Large intestine (tissue), 3 donors: ENCODE measurements at regions not wholly inside any gene's neighbourhood (a gene's known extent, or its start where the extent isn't known, plus 50 kb on each side); places are given as distances from the start of the nearest gene placed in this dataset.

ENCODE experiments used
- DNase-seq, 2 donors: peaks; one replicate each; pipeline versions ENCODE4 v3.0.0 to v3.0.0-alpha.2; 2013
- H3K27ac ChIP-seq: one replicate; pipeline ENCODE4 v1.5.1; 2013; ENCODE audit warnings: low read length
- H3K27me3 ChIP-seq: 2 replicates; pipeline ENCODE4 v1.6.1; 2013; ENCODE audit warnings: low read length; ENCODE audit not compliant: control insufficient read depth, insufficient read depth
- H3K36me3 ChIP-seq: 2 replicates; pipeline ENCODE4 v1.6.1; 2013; ENCODE audit warnings: low read length; ENCODE audit not compliant: control insufficient read depth, insufficient read depth
- H3K4me1 ChIP-seq: one replicate; pipeline ENCODE4 v1.6.1; 2013; ENCODE audit warnings: low read length; ENCODE audit not compliant: control insufficient read depth, insufficient read depth
- H3K4me3 ChIP-seq: one replicate; pipeline ENCODE4 v1.5.1; 2013; ENCODE audit warnings: low read length
- H3K9me3 ChIP-seq: one replicate; pipeline ENCODE4 v1.6.1; 2013; ENCODE audit warnings: mild to moderate bottlenecking, low read depth, low read length, moderate library complexity; ENCODE audit not compliant: control insufficient read depth
- WGBS: methylation state at CpG from one replicate; pipeline ENCODE4 v1.1.5; 2013; ENCODE audit warnings: low lambda C conversion rate; ENCODE audit not compliant: insufficient coverage; 5-methylcytosine and 5-hydroxymethylcytosine counted together

DNA sequence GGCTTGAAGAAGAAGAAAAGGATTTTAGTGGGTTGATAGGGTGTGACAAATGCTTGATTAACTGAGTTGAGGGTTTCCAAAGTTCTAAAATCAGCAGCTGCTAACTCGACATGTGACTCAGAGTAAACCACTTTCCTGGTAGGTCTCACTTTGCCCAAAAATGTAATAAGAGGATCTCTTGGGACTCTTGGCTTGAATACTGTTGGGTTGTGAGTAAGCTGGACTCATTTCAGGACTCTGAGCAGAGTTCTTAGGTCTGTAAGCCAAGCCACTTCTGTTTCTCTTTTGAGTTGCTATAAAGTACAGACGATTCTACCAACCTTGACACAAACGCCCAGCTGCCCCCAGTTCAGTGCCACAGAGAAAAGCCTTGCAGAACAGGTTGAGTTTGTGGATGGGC lies 241.1 kb downstream of the ZNF621 start:
- DNase-seq, result no peak
- no peaks in the 10 kb centered on the region for H3K4me1 ChIP-seq
- no peak overlapping the region for H3K27ac ChIP-seq
- peaks cover 3% of the 10 kb centered on the region for H3K9me3 ChIP-seq
- no peaks in the 10 kb centered on the region for H3K27me3 ChIP-seq
- no peak overlapping the region for H3K4me3 ChIP-seq
- H3K36me3 ChIP-seq, result no peaks in the 10 kb centered on the region
- no CpG with 5 or more reads among the region's 3 CpGs for WGBS

DNA sequence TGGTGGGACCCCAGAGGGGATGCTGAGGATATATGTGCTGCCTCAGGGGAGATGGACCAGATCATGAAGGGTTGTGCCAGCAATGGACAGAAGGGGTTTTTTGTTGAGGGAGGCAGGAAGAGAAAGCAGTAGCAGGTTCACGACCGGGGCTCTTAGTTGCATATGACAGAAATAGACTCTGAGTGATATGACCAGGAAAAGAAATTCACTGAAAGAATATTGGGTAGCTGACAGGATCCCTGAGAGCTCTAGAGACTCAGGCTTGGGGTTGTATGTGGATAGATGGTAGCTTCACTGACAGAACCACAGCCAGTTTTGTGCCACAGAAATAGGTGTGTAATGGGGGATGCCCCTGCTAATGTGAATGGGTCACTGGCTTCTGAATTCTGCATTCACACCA lies 241.6 kb downstream of the ZNF621 start:
- H3K4me1 ChIP-seq, result no peaks in the 10 kb centered on the region
- no peaks in the 10 kb centered on the region for H3K36me3 ChIP-seq
- no peak for DNase-seq
- no peaks in the 10 kb centered on the region for H3K27me3 ChIP-seq
- H3K4me3 ChIP-seq, result no peak overlapping the region
- 80% methylated on average over 2 of the region's 2 CpGs for WGBS
- peaks cover 3% of the 10 kb centered on the region for H3K9me3 ChIP-seq
- H3K27ac ChIP-seq, result no peak overlapping the region

DNA sequence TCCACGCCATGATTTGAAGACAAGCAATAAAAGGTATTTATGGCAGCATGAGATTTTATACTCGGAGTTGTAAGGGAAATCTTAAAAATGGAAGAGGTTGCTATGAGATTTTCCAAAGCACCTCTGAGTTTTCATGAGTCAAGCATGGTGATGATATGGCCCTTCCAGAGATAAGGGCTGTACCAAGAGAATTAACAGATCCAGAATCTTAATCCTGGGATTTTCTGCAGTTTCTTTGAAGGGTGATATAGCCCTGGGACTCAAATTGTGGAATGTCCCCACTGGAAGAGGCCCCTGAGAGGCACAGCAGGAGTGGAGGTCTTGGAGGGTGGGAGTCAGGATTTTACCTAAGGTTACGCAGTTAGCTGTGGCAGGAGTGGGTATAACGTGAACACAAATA lies 243.3 kb downstream of the ZNF621 start:
- H3K36me3 ChIP-seq, result no peaks in the 10 kb centered on the region
- peak overlapping the region; percentile 1 for H3K27ac ChIP-seq
- DNase-seq, result no peak
- H3K9me3 ChIP-seq, result no peaks in the 10 kb centered on the region
- no peaks in the 10 kb centered on the region for H3K27me3 ChIP-seq
- no peaks in the 10 kb centered on the region for H3K4me1 ChIP-seq
- 100% methylated on average over 1 of the region's 4 CpGs for WGBS
- no peak overlapping the region for H3K4me3 ChIP-seq

DNA sequence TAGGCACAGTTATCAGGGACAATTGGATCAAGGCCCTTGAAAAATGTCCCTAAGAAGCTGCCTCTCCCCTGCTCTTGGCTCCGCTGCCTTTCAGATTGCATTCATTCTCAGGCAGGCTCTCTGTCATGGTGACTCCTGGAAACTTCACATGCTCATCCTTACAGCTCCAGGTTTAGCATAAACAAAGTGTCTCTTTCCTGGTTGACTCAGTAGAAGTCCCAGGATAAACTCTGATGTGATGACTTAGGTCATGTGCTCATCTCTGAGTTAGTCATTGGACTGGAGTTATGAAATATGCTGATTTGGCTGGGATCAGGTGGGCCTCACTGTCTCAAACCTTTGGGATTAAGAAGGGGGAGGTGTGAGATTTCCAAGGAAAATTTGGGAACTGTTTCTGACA lies 243.8 kb downstream of the ZNF621 start:
- Histone ChIP-seq H3K4me1 (no peaks in the 10 kb centered on the region), H3K36me3 (no peaks in the 10 kb centered on the region), H3K4me3 (no peak overlapping the region), H3K27ac (peak overlapping the region; percentile 1), H3K9me3 (no peaks in the 10 kb centered on the region), H3K27me3 (no peaks in the 10 kb centered on the region)
- peak; percentile 44 to 65 for DNase-seq
- WGBS, result no CpG with 5 or more reads among the region's 1 CpG

DNA sequence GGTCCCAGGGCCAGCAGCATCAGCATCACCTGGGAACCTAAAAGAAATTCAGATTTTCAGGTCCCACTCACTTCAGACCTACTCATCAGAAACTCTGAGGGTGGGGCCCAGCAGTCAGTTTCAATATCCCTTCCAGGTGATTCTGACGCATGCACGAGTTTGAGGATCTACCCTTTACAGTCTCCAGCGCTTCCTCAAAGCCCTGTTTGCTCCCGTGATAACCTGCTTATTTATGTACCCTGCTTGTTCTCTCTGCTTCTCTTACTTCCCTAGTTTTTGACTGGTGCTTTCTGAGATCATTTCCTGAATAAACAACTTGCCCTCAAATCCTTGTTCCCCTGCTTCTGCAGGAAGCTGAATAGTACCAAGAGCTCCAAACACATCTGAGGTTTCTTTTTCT lies 245.3 kb downstream of the ZNF621 start:
- DNase-seq, result no peak
- H3K4me1 ChIP-seq, result no peaks in the 10 kb centered on the region
- H3K27me3 ChIP-seq, result no peaks in the 10 kb centered on the region
- H3K9me3 ChIP-seq, result no peaks in the 10 kb centered on the region
- H3K36me3 ChIP-seq, result no peaks in the 10 kb centered on the region
- no peak overlapping the region for H3K4me3 ChIP-seq
- H3K27ac ChIP-seq, result no peak overlapping the region
- WGBS, result 88% methylated on average over 3 of the region's 4 CpGs

DNA sequence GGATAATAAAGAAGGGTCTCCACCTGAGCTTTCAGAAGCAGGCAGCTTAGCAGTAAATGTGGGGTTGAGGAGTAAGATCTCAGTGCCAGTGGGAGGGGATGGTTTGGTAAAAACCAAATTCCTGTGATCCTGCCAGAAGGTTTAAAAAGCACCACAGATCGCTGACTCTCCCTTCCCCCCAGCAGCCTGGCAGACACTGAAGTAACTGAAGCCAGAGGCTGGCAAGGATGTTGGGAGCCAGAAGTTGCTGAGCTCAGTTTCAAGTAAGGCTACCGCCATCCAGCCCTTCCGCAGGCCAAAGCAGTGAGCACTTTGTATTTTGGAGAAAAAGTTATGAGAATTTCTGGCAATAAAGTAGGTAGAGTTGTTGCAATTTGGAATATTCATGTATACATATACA lies 246.4 kb downstream of the ZNF621 start:
- Histone ChIP-seq H3K36me3 (no peaks in the 10 kb centered on the region), H3K27ac (no peak overlapping the region), H3K4me3 (no peak overlapping the region), H3K9me3 (no peaks in the 10 kb centered on the region), H3K27me3 (no peaks in the 10 kb centered on the region), H3K4me1 (no peaks in the 10 kb centered on the region)
- DNase-seq, result no peak
- WGBS, result no CpG with 5 or more reads among the region's 3 CpGs

DNA sequence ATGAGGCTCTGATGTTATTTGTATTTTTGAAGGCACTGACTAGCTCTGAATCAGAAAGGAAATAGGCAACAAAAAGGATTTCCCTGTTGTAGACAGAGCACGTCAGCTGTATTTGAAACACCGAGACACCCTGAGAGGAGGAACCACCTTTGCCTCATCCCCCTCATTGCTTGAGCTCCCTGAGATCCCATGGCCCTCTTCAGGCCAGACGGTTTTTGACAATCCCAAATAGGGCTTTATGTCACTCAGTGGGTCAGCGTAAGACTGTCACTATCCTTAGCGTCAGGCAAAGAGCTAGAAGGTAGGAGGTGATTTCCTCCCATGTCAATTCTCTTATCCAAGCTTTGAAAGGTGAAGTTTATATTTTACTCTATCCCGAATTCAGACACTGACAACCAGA lies 254.3 kb downstream of the ZNF621 start:
- no peaks in the 10 kb centered on the region for H3K9me3 ChIP-seq
- 90% methylated on average over 2 of the region's 6 CpGs for WGBS
- no peaks in the 10 kb centered on the region for H3K36me3 ChIP-seq
- no peak overlapping the region for H3K27ac ChIP-seq
- no peak for DNase-seq
- peaks cover 4% of the 10 kb centered on the region for H3K4me1 ChIP-seq
- no peak overlapping the region for H3K4me3 ChIP-seq
- H3K27me3 ChIP-seq, result no peaks in the 10 kb centered on the region

DNA sequence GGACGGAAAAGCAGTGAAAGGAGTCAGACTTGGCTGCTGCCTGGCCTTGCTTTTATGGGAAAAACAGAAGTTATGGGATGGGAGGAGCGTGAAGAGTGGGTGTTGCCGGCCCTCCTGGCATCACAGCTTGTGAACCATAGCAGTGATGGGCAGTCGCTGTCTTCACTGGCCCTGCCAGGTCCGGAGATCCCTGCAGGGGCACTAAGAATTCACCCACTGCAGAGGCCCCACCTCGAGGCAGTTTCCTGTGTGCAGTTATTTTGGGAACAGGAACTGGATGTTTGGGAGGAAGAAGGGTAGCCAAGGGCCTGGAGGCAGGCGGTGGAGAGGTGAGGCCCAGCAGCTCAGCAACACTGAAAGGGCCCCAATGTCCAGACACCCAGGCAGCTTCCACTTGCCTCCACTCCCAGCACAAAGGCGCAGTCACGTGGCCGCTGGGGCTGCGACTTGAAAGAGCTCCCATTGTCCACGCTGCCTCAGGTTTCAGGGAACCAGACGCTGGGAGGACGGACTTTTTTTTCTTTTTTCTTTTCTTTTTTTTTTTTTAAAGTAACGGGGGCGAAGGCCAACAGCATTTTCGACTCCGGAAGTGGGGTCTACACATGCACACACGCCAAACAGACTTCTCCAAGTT lies 255.6 kb downstream of the ZNF621 start:
- H3K4me1 ChIP-seq, result peaks cover 4% of the 10 kb centered on the region
- H3K9me3 ChIP-seq, result no peaks in the 10 kb centered on the region
- peak in 1 of 2 donors; percentile 33 for DNase-seq
- 26% methylated on average over 7 of the region's 19 CpGs for WGBS
- H3K36me3 ChIP-seq, result no peaks in the 10 kb centered on the region
- H3K4me3 ChIP-seq, result no peak overlapping the region
- peak overlapping the region; percentile 11 for H3K27ac ChIP-seq
- H3K27me3 ChIP-seq, result no peaks in the 10 kb centered on the region

DNA sequence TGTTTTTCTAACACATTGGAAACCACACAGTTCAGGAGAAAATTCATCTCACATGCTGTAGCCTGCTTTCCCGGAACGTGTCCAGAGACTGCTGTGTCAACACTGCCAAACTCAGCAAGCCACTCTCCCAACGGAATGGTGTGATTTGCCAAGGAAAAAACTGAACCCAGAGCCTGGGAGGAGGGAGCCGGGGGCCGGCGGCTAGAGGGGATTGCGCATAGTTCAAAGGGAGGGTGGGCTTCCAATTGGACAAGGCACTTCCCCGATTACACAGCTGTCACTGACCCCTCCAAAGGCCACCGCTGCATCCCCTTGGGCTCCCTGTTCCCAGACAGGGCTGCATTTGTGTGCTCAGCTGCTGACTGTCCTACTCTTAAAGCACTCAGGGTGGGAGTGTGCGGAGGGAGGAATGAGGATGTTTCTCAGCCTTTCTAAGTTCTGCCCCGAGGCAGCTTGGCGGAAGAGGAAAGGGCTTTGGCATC lies 256.2 kb downstream of the ZNF621 start:
- peak overlapping the region; percentile 11 for H3K27ac ChIP-seq
- WGBS, result no CpG with 5 or more reads among the region's 12 CpGs
- H3K4me1 ChIP-seq, result peaks cover 4% of the 10 kb centered on the region
- no peaks in the 10 kb centered on the region for H3K27me3 ChIP-seq
- no peak overlapping the region for H3K4me3 ChIP-seq
- no peaks in the 10 kb centered on the region for H3K36me3 ChIP-seq
- peak in 1 of 2 donors; percentile 48 for DNase-seq
- no peaks in the 10 kb centered on the region for H3K9me3 ChIP-seq

DNA sequence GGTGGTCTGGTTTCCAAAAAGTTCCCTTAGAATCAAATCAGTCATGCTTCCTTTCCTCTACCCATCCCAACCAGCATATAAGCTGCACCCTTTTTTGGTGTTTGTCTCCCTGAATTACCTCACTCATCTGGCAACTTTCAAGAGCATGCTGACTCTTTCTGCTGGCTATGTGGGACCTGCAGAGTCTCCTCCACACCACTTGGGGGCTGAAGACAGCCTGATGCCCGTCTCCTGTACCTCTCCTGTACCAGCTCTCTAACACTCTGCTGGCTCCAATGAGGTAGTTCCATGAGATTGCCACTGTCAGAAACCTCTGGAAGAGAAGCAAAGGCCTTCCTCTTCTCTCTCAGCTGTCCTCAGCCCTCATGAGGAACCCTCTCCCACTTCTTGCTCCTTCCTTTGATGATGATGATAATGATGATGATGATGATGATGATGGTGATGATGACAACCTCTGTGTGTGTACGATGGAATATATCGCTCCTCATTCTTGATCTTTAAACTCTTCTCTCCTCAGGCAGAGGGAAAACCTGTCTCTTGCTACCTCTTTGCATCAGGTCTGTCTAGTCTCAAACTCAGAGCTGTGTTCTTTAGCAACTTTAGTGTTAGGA lies 257.5 kb downstream of the ZNF621 start:
- no peak overlapping the region for H3K4me3 ChIP-seq
- no CpG with 5 or more reads among the region's 3 CpGs for WGBS
- no peak overlapping the region for H3K27ac ChIP-seq
- no peaks in the 10 kb centered on the region for H3K36me3 ChIP-seq
- H3K9me3 ChIP-seq, result no peaks in the 10 kb centered on the region
- no peak for DNase-seq
- H3K4me1 ChIP-seq, result peaks cover 4% of the 10 kb centered on the region
- no peaks in the 10 kb centered on the region for H3K27me3 ChIP-seq

DNA sequence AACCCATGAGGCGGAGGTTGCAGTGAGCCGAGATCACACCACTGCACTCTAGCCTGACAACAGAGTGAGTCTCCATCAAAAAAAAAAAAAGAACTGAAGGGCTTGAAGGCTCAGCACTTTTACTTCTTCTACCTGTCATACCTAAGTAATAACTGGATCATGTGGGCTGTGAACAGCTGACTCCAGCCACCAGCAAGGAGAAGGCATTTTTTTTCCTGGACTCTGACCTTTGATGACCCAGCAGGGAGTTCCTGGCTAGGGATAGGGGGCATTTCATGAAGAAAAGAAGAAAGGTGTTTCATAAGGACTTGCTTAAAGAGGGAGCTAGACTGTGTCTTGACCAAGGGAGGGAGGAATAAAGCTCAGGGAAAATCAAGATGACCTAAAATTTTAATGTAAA lies 266.0 kb downstream of the ZNF621 start:
- H3K27ac ChIP-seq, result peak overlapping the region; percentile 80
- H3K9me3 ChIP-seq, result peaks cover 2% of the 10 kb centered on the region
- peak; percentile 83 to 88 for DNase-seq
- no peaks in the 10 kb centered on the region for H3K36me3 ChIP-seq
- no CpG with 5 or more reads among the region's 2 CpGs for WGBS
- H3K4me1 ChIP-seq, result no peaks in the 10 kb centered on the region
- no peak overlapping the region for H3K4me3 ChIP-seq
- no peaks in the 10 kb centered on the region for H3K27me3 ChIP-seq
